Stimulated activated CD4-positive, alpha-beta T cell treated with anti-CD3 and anti-CD28 coated beads, Interleukin-4, amount 100 ng/mL, for 48 hours (primary cell): ENCODE measurements at regions not wholly inside any gene's neighbourhood (a gene's known extent, or its start where the extent isn't known, plus 50 kb on each side); places are given as distances from the start of the nearest gene placed in this dataset.
"Not testable (repeated sequence)": the region's sequence is repeated elsewhere in the genome, so short reads cannot be mapped to it uniquely, and the experiment has no call there.

ENCODE experiments used
- DNase-seq, 2 donors: peaks; one replicate each; pipeline ENCODE4 v3.0.0-alpha.2; 2020; ENCODE audit warnings: low read depth in 2 of 2

DNA sequence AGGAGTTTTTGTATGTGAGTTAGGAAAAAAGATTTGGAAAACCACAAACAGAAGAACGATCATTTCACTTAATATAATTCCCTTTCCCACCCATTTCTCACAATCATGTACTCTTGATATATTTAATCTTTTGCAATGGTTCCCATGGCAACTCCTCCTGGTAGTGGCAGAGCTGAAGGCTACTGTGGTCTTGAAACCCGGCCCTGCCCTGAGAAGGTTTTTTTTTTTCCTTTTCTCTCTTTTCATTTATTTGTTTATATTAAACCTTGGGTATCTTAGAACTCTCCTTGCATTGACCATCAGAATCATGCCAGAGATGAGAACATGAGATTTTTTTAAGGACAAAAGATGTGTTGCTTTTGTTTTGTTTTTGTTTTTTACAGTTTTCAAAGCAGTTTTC is 566.1 kb upstream of the NRP1 start:
- no peak for DNase-seq

DNA sequence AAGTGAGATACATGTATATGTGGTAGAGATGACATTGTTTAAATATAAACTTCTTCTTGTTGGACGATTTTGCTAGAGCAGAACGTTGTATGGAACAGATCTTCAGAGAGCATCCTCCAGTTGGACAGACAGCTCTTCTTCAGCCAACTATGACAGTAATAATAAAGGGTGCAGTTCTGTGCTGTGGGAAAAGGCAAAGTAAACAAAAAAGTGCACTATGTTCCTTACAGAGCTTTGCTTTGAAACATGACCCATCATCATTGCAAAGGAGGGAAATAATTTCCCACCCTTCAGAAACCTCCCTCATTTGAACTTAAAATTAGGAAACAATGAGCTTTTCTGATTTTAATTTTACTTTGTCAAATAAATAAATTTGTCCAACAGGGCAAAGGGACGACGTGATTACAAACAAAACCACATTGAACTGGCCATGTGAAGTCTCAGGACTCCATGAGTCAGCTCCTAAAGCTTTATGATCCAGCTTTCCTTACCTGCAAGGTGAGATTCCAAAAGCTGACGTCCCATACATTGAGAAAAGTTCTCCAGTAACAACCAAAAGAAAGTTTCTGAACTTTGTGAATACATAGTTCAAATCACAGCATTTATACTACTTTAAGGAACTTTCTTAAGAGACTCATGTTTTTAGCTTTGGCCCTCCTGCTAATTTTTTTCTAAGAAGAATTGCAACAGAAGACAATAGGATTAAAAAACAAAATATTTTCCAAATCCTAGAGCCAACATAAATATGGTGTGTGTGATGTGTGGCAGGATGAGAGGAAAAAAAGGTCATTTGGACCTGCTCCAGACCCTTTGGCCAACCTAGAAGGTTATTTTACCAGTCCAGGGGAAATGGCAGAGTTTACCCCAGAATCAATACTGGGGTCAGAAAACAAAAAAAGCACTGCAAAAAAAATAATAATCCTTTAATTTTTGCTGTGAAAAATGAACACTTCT is 565.4 kb upstream of the NRP1 start:
- no peak for DNase-seq

DNA sequence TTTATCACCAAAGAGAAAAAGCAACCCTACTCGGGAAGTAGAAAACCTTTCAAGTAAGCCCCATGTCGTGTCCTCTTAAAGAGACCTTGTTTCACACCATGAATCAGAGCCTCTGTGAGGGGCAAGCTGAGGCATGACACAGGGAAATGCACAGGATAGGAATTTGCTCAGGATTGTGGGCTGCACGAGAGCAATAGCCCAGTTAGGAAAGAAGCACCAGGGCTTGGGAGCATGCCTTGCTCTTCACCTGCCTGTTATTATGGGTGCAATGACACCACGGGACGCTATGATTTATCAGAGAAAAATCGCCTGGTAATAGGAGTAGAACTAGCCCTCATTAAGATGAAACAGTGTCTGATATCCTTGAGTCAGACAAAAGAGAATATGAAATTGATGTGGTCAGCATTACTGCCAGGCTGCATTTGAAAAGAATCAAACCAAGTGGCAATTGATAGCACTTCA is 562.9 kb upstream of the NRP1 start:
- no peak for DNase-seq

DNA sequence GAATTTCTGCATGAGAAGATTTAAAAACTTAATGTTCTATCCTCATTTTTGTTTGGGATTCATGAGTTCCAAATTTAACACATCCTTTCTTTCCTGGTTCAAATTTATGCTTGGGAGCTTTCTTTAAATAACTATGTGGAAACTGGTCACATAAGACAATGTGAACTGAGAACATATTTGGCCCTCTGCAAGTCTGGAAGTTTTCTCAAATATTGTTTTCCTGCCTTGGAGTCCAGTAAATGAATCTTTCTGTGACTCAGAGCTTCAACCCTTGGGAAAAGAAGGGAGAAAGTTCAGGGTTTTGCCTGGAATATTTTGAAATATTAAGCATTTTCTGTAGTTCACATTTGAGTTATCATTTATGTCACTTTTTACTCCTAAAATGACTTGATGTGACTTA is 559.0 kb upstream of the NRP1 start:
- no peak for DNase-seq

DNA sequence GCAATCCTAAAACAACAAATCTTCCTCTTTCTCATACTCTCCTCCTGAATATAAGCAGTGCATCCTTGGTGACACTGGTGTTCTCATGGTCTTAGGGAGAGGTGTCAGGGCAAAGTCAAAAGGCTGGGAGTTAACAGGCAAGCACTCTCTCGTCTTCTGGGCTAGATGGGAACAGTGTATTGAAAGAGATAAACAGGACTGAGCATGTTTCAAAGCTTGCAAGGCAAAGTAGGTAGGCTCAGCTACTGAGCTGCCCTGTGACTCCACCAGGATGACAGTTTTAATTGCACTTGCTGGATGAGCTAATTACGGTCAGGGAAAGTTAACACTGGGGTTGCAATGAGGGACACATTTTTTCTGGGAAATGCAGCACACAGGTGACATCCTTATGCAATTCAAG is 554.9 kb upstream of the NRP1 start:
- DNase-seq: no peak

DNA sequence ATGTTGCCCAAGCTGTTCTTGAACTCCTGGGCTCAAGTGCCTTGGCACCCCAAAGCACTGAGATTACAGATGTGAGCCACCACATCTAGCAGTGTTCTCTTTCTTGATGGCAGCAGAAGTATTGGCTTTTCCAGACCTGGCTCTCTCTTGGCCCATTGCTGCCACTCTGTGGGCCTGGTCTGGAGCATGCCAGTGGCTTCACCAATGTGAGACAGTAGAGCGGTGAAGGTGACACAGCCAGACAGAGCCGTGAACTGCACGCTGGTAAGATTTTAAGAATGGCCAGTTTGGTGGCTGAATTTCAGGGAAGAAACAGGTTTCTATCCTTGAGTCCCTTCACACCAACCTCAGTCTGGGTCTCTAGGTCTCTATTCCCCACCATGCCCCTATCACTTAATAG is 552.7 kb upstream of the NRP1 start:
- DNase-seq: no peak

DNA sequence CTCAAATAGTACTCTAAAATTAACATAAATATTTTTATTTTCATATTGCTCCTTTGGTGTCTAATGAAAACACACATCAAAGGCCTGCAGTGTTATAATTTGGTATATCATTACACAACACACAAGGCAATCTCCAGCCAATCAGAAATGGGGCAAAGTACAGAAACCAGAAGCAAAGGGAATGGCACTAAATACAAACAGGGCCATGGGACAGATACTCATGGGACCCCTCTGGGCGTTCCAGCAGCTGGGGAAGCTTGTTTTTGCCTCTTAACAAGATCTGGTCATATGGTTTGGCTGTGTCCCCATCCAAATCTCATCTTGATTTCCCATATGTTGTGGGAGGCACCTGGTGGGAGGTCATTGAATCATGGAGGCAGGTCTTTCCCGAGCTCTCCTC is 551.8 kb upstream of the NRP1 start:
- no peak for DNase-seq

DNA sequence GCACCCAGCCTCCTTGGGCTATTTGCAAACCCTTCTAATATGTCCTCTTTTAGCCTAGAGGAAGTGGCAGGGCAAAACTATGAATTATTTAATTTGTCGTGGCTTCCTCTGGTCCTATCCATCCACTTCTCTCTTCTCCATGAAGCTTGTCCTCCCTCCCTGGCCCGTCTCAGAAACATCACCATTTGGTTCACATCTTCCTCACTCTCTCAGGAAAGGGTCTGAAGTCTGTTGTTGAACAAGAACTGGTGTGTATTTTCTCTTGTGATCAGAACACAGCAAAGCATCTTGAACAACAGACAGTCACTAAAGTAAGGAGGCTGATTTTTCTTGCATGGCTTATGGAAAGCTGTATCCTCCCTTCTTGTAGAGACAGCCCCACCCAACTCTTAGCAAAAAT is 550.1 kb upstream of the NRP1 start:
- no peak for DNase-seq

DNA sequence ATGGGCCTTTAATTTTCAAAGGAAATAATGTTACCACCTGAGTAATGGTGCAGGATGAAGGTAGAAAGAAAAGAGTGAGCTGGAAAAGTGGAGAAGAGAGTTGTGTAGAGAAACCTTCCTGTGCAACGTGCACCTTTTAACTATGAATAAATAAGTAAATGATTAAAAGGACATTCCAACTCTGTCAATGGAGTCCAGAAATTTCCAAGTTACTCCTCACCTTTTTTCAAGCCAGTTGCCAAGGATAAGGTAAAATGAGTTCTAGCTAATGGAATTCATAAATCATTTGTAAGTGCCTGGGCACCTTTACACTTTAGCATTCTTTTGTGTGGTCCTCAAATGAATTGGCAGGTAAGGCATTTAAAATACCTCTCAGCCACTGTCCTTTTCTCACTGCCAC is 549.4 kb upstream of the NRP1 start:
- no peak for DNase-seq

DNA sequence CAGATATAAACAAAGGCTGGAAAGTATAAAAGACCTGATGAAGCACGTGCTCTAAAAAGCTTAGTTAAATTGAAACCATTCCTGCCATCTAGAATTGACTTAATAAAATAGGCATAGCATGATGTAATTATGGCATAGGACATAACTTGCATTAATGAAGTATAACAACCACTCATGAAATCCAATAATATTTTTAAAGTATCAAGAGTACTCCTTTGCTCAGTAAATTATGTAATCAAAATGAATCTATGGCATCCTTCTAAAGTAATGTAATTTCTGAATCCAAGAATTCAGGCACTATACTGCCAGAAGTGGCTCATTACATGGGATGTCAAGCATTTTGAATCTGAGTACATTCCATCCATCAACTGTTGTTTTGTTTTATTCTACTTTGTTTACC is 548.5 kb upstream of the NRP1 start:
- DNase-seq: no peak

DNA sequence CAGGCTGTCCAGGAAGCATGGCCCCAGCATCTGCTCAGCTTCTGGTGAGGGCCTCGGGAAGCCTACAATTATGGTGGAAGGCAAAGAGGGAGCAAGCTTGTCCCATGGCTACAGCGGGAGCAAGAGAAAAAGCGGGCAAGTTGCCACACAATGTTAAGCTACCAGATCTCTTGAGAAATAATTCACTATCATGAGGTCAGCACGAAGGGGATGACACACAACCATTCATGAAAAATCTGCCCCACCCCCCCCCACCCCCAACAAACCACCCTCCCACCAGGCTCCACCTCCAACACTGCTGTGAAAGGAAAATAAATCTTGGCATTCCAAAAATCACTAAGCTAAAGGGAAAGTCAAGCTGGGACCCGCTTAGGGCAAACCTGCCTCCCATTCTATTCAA is 545.8 kb upstream of the NRP1 start:
- no peak for DNase-seq

DNA sequence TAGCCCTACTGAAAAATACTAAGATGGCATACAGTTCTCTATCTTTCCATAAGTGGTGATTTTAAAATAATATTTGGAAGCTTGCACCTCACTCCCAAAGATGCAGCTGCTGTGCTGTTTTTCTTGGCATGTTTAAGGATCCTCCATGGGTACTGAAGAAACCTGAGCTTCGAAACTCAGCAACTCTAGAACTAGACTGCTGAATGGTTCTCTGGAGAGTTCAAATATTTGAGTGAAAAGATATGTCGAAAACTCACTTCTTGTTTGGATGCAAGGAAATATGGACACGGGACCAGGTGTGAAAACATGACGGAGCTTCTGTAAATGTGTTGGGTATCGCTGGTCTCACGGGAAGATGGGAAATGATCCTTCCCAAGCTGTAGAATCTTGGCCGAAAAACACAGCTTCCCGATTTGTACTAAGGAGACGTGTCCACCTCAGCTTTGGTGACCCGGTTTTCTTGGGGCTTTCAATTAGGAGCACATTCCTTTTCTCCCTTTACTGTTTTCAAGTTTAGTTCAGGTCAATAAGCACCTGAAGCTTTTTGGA is 543.8 kb upstream of the NRP1 start:
- no peak for DNase-seq

DNA sequence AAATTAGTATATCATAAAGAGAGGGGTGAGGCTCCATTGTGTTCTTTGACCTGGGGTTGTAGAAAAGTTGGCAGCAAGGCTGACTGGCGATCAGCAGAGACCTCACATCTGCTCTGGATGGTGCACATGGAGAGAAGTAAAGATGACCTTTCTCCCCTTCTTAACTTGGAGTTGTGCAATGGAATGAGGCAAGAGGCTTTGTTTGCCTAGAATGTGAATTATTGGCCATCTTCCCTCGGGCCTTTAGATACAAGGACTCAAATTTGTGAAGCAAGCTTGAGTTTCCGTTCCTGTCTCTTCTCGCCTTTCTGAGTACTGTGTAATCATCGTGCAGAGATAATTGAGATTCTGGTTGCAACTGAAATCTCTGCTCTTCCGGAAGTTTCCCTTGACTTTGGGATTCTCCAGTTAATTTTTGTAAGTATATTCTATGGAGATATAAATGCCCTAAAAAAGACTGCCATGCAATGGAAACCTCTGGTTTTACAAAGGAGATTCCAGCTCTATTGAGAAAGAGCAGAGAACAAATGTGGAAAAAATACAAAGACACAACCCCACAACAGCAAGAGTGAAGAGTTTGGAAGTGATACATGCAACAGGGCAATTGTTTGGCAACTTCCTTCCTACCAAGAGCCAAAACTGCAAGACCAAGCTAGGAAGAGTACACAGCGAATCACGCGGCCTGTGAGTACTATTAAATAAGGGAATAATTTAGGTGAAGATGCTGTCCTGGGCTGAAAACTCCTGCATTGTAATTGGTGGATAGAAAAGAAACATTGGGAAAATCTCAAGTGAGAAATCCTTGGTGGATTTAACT is 542.3 kb upstream of the NRP1 start:
- DNase-seq: no peak

DNA sequence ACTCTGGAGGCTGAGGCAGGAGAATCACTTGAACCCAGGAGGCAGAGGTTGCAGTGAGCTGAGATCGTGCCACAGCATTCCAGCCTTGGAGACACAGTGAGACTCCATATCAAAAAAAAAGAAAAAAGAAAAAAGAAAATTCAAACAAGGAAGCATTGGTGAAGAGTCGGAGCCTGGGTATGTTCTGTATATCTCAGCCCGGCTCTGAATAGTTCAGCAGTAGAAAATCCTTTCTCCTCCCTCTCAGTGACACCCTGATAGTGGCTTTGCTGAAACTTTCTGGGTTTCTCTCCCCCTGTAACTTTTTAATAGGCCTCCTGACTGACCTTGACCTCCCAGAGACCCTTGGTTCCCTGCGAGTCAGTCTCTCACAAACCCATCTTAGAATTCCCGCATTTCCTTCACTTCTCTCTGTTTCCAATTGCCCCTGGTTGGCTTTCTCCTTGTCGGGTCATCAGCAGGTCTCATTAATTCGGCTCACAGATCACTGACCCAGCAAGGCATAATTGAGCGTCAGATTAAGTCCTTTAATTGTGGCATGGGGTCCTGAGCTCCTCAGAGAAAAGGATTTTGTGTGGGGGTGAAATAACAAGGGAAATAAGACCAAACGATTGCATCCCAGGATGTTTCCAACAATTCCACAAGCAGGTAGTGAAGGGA is 541.6 kb upstream of the NRP1 start:
- DNase-seq: no peak

DNA sequence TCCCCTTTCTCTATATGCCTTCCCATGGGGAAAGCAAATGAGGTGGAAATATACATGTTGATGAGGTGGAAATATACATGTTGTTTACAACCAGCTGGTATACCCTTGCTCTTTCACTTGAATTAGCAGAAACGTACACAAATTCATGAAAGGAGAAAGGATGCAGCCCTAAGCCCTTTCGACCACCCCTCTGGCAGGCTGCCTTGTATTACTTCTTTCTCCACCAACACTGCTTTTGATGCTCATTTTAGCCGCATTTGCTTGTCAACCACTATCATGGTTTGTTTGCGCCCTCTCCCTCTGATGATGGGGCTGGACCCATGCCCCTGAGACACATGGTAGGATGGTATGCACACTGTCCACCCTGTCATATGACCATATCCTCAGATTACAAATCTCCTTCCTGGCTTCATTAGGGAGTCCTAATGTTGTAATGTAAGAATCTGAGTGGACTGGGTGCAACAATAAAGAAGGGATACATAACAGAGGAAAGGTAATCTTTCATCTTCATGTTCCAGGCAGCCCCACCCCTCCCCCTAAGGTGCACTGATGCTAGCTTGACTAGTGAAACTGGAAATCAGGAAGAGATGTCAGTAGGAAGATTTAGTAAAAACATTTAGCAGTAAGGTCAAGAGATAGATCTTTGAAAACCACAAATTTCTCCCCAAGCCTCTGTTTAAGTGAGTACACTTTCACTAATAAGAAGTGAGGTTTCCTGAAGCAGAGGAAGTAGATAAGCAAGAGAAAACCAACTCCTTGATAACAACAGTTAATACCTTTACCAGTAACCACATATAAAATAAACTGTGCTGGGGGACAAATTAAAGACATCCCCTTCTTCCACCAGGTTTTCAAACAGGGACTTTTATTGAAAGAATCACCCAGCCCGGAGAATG is 536.8 kb upstream of the NRP1 start:
- DNase-seq: no peak

DNA sequence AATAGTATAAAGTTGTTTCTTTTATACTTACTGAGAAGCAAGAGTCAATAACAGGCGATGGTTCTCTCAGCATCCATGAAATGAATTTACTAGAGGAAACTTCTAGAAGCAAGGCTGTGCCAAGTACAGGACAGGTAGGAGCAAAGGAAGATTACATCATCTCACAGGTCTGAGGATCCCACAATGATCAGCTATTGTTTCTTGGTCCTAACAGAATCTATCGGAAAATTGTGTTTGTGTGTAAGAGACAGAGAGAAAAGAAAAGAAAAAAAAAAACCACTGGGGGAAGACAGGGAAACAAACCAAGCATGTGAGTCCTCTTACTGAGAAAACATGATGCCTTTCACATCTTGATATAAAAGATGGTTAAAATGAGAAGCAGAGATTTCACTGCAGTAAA is 535.0 kb upstream of the NRP1 start:
- DNase-seq: no peak

DNA sequence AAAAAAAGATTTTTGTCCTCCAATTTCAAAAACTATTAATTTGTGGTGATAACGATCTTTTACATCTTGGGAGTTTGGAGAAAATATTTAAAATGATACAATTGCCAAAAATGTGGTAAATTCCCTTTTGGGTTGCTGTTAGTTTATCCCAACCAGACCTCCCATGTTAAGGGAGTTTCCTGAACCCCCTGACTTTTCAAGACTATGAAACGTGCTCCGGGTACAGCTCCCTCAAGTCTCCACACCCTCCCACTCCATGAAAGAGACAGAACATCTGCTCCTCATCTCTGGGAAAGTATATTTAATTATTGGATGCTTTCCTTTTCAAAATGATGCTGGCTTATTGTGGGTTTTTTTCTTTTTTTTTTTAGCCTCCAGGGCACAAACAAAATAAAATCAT is 534.6 kb upstream of the NRP1 start:
- DNase-seq: no peak

DNA sequence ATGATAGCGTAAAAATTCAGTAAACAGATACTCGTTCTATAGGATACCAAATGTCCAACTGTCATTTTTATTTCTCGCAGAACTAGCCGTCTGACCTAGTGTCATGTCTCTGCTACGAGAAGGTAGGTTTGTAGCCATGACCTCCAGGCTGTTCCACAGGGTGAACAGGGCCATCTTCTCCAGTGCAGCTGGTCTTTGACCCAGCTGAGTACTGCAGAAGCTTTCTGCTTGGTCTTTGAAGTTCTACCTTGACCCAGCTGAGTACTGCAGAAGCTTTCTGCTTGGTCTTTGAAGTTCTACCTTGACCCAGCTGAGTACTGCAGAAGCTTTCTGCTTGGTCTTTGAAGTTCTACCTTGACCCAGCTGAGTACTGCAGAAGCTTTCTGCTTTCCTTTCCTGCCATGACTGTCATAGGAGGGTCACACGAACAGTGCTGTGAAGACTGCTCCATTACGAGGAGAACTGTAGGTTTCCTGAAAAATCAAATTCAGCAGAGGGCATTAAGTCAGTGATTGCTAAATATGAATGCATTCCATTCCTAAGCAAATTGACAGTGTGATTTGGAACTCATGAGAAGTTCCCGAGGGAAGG is 532.8 kb upstream of the NRP1 start:
- DNase-seq: not testable (repeated sequence)

DNA sequence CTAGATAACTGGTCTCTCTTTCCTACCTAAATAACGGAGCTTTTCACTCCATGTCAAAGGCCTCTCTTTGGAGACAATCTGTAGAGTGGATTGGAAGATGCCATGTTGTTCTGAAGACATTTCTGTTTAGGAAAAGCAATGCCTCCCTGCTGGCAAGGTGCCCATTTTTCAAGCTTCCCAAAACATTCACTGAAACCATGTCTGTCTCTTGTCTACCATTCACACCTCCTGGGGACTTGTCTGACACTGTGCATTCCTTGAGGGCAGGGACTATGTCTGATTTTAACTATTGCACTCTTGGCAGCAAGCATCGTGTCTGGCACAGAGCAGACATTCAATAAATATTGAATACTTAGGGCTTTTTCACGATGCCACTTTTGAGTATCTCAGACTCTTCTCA is 528.9 kb upstream of the NRP1 start:
- no peak for DNase-seq

DNA sequence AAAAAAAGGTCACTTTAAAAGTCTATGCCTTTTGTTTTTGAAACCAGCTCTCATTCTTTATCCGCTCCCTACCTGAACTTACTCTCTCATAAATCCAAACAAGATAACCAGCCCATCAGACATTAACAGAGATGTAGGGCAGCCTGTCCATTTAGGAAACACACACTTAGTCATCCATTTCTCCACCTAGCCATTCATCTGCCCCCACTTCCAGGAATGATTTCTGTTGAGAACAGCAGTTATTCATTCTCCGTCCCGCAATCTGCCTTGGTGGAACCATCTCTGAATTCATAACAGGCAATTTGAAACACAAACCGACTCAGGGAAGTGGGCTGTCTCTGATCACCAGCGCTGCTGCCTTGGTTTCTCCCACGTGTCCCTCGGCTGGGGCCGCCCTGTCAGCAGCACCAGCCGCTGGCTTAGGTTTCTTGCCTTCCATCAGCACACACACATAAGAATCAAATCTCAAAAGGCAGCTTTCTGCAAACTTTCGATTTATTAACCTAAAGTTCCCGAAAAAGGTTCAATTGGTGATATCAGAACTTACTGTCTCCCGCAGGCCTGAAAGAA is 528.2 kb upstream of the NRP1 start:
- DNase-seq: no peak
